GM13976 (cell line): ENCODE measurements at regions not wholly inside any gene's neighbourhood (a gene's known extent, or its start where the extent isn't known, plus 50 kb on each side); places are given as distances from the start of the nearest gene placed in this dataset.
"Not testable (repeated sequence)": the region's sequence is repeated elsewhere in the genome, so short reads cannot be mapped to it uniquely, and the experiment has no call there.

Experiments
- DNase-seq: peaks from one replicate; pipeline ENCODE4 v3.0.0; 2012; ENCODE audit warnings: low spot score
- CTCF ChIP-seq: IDR thresholded peaks from 2 replicates; pipeline ENCODE4 v1.5.1; 2012; ENCODE audit warnings: borderline replicate concordance, mild to moderate bottlenecking; ENCODE audit not compliant: insufficient read depth; ENCODE audit errors: extremely low read depth, missing control alignments, control extremely low read depth
- in situ Hi-C: fragments of 300-500 bp; cut with MboI; formaldehyde crosslinking; loops from one replicate; pipeline ENCODE4 v1.12.0; 2022; ENCODE audit warnings: low sequenced_read_pairs, mixed read lengths, inconsistent platforms; ENCODE audit not compliant: unreplicated experiment

GRCh38 chr2:234392041-234392615, 104.8 kb downstream of the ARL4C start:
- no peak for TF ChIP-seq CTCF
- no peak for DNase-seq
- in situ Hi-C loops = no loop called here

DNA sequence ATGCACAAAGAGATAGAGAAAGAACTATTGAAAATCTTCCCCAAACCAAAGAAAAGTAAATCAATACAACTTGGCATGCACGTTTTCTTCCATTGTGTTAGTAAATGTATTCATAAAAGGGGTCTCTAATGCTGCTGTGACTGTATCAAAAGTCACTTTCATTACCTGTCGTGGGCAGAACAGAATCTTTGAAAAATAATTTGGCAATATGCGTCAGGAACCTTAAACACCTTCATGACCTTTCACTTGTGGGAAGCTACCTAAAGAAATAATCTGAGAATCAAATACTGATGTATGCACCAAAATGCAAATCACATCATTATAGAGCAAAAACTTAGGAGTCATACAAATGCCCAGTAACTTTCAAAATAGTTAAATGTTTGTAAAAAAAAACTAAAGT, 105.3 kb downstream of the ARL4C start:
- TF ChIP-seq CTCF = no peak
- DNase-seq = no peak
- in situ Hi-C loops = no loop called here

DNA sequence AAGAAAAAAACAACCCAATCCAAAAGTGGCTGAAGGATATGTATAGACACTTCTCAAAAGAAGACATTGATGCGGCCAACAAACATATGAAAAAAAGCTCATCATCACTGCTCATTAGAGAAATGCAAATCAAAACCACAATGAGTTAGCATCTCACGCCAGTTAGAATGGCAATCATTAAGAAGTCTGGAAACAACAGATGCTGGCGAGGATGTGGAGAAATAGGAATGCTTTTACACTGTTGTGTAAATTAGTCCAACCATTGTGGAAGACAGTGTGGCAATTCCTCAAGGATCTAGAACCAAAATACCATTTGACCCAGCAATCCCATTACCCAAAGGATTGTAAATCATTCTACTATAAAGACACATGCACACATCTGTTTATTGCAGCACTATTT, 107.2 kb downstream of the ARL4C start:
- in situ Hi-C loops = not testable (repeated sequence)

GRCh38 chr2:234388591-234388990, 108.3 kb downstream of the ARL4C start:
- in situ Hi-C loops = no loop called here
- no peak for TF ChIP-seq CTCF
- DNase-seq = no peak

More for the DNA sequence above, 107.2 kb downstream of the ARL4C start:
- not testable (repeated sequence) for DNase-seq

- no peak for DNase-seq
- TF ChIP-seq CTCF = no peak
- in situ Hi-C loops = no loop called here
These were observed 109.9 kb downstream of the ARL4C start for GRCh38 chr2:234386971-234387370.

- TF ChIP-seq CTCF = no peak
- DNase-seq = no peak
- in situ Hi-C loops = no loop called here
These were observed 114.8 kb downstream of the ARL4C start for GRCh38 chr2:234382131-234382530.

GRCh38 chr2:234378958-234379357, 117.9 kb downstream of the ARL4C start:
- in situ Hi-C loops = not testable (repeated sequence)

DNA sequence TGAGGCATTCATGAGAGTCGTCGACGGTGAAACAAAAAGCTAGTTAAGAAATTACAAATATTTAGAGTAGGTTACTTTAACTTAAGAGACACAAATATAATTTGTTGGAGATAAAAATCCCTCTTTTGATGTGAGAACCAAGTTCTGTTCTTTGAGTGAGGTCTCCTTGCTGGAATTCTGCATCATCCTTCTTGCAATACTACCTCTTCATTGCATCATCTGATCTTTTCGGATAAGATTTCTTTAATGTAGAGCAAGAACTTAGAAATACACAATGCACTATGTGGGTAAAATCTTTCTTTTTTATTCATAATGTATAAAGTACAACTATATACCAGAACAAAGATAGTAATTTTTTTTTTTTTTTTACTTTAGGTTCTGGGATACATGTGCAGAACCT, 118.4 kb downstream of the ARL4C start:
- no peak for TF ChIP-seq CTCF
- DNase-seq = no peak
- in situ Hi-C loops = no loop called here

More at GRCh38 chr2:234378958-234379357, 117.9 kb downstream of the ARL4C start:
- DNase-seq = not testable (repeated sequence)
